Right forelimb (tissue), 1 donor: ENCODE measurements at regions not wholly inside any gene's neighbourhood (a gene's known extent, or its start where the extent isn't known, plus 50 kb on each side); places are given as distances from the start of the nearest gene placed in this dataset.

Experiments used
- DNase-seq: peaks from one replicate; pipeline ENCODE4 v3.0.0-alpha.2; 2018

GRCh38 chr13:43985422-43986072 lies 105.8 kb downstream of the LACC1 start:
- DNase-seq: no peak

GRCh38 chr13:43986421-43986981 lies 106.8 kb downstream of the LACC1 start:
- no peak for DNase-seq

- no peak for DNase-seq
Observed at GRCh38 chr13:43988302-43988701, 108.6 kb downstream of the LACC1 start.

- no peak for DNase-seq
Observed at GRCh38 chr13:43990021-43990420, 110.3 kb downstream of the LACC1 start.

GRCh38 chr13:43990829-43991228 lies 111.1 kb downstream of the LACC1 start:
- no peak for DNase-seq

- DNase-seq: no peak
Observed at GRCh38 chr13:43991773-43992201, 112.1 kb downstream of the LACC1 start.

GRCh38 chr13:43992211-43992610 lies 112.5 kb downstream of the LACC1 start:
- DNase-seq: no peak

GRCh38 chr13:43994999-43995859 lies 115.5 kb downstream of the LACC1 start:
- DNase-seq: no peak

GRCh38 chr13:43996221-43996620 lies 116.5 kb downstream of the LACC1 start:
- no peak for DNase-seq

GRCh38 chr13:44003481-44003880 lies 123.8 kb downstream of the LACC1 start:
- no peak for DNase-seq

GRCh38 chr13:44004878-44005277 lies 125.2 kb downstream of the LACC1 start:
- DNase-seq: no peak

- DNase-seq: no peak
Observed at GRCh38 chr13:44007451-44007850, 127.7 kb downstream of the LACC1 start.

GRCh38 chr13:44011036-44011435 lies 131.3 kb downstream of the LACC1 start:
- DNase-seq: no peak

- DNase-seq: no peak
Observed at GRCh38 chr13:44012910-44013757, 133.4 kb downstream of the LACC1 start.

GRCh38 chr13:44013758-44014291 lies 134.1 kb downstream of the LACC1 start:
- no peak for DNase-seq

GRCh38 chr13:44014501-44014900 lies 134.8 kb downstream of the LACC1 start:
- no peak for DNase-seq

GRCh38 chr13:44015118-44015517 lies 135.4 kb downstream of the LACC1 start:
- no peak for DNase-seq

- DNase-seq: no peak
Observed at GRCh38 chr13:44015811-44016210, 136.1 kb downstream of the LACC1 start.

- no peak for DNase-seq
Observed at GRCh38 chr13:44017756-44018309, 138.1 kb downstream of the LACC1 start.

- no peak for DNase-seq
Observed at GRCh38 chr13:44019651-44020050, 139.9 kb downstream of the LACC1 start.

GRCh38 chr13:44021422-44021821 lies 141.7 kb downstream of the LACC1 start:
- DNase-seq: no peak

- DNase-seq: no peak
Observed at GRCh38 chr13:44022196-44022595, 142.5 kb downstream of the LACC1 start.
